WERI-Rb-1 (cell line): ENCODE measurements at regions not wholly inside any gene's neighbourhood (a gene's known extent, or its start where the extent isn't known, plus 50 kb on each side); places are given as distances from the start of the nearest gene placed in this dataset.

ENCODE experiments used
- DNase-seq: peaks from one replicate; pipeline ENCODE4 v3.0.0-alpha.2; 2020
- H3K27ac ChIP-seq: fragments of 250-450 bp; sonication (Bioruptor Pico); 2 replicates; pipeline ENCODE4 v1.5.1; 2020; ENCODE audit warnings: mild to moderate bottlenecking, moderate library complexity
- H3K27me3 ChIP-seq: fragments of 250-450 bp; sonication (Bioruptor Pico); 2 replicates; pipeline ENCODE4 v1.5.1; 2021; ENCODE audit warnings: mild to moderate bottlenecking, low read depth, moderate library complexity; ENCODE audit not compliant: insufficient read depth, severe bottlenecking
- H3K36me3 ChIP-seq: fragments of 250-450 bp; sonication (Bioruptor Pico); 2 replicates; pipeline ENCODE4 v1.5.1; 2020; ENCODE audit warnings: mild to moderate bottlenecking, moderate library complexity
- H3K4me3 ChIP-seq: 2 replicates; pipeline ENCODE4 v1.5.1; 2011; ENCODE audit warnings: low read depth, mild to moderate bottlenecking, control low read depth, low read length
- H3K9me3 ChIP-seq: fragments of 250-450 bp; sonication (Bioruptor Pico); 2 replicates; pipeline ENCODE4 v1.5.1; 2021; ENCODE audit warnings: mild to moderate bottlenecking, moderate library complexity; ENCODE audit not compliant: severe bottlenecking
- CTCF ChIP-seq: IDR thresholded peaks from 2 replicates; pipeline ENCODE4 v1.5.1; 2011; ENCODE audit warnings: low read depth, mild to moderate bottlenecking, control low read depth, inconsistent platforms, low read length

DNA sequence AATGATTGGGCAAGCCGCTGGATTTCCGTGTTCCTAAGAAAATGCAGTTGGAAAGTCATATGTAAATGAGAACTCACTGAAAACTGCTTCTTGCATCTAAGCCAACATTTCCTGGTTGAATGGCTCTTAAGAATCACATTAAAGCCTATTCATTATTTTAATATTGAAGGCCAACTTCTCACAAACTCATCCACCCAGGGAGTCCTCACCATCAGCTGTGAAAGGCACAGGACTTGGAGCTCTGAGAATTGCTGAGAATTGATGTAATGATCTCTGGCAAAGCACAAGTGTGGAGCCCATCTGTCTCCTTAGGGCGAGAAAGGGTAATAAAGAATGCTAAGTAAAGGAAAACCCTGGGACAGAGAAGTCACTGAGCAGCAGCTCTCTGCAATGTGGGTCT is 55.9 kb upstream of the APCDD1 start:
- no peaks in the 10 kb centered on the region for H3K9me3 ChIP-seq
- no peak overlapping the region for H3K27ac ChIP-seq
- H3K4me3 ChIP-seq, result no peak overlapping the region
- no peak for TF ChIP-seq CTCF
- no peaks in the 10 kb centered on the region for H3K27me3 ChIP-seq
- no peaks in the 10 kb centered on the region for H3K36me3 ChIP-seq
- DNase-seq, result no peak

GRCh38 chr18:10399465-10399864 is 55.0 kb upstream of the APCDD1 start:
- TF ChIP-seq CTCF, result no peak
- Histone ChIP-seq H3K27ac (no peak overlapping the region), H3K9me3 (no peaks in the 10 kb centered on the region), H3K27me3 (no peaks in the 10 kb centered on the region), H3K4me3 (no peak overlapping the region), H3K36me3 (no peaks in the 10 kb centered on the region)
- DNase-seq, result no peak

DNA sequence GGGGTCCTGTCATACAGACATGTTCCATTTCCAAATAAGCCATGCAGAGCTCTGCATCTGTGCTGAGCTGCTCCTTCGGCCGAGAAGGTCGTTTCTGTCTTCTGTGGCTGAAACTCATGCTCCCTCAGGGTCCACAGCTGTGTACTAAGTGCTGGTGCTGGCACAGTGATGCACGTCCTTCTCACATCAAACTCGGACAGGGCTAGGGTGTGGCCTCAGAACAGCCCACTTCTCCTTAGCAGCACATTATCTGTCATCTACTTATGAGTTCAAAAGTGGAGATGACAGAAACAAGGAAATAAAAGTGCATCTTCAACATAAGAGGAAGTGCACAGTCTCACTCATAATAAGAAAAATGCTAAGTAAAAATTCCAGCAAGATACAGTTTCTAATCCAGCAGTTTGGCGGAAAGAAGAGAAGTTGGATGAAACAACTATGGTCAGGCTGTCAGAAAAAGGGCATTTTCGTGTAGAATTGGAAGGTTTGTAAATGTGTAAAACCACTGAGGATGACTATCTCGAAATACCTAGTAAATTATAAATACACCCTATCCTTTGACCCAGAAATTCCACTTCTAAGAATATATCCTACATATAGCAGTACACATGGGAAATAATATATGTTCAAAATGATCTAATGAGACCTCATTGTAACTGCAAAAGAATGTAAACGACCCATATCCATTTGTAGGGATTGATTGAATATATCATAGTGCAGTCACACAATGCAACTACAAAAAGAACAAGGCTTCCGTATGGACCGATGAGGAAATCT is 53.7 kb upstream of the APCDD1 start:
- Histone ChIP-seq H3K27me3 (no peaks in the 10 kb centered on the region), H3K27ac (no peak overlapping the region), H3K36me3 (no peaks in the 10 kb centered on the region), H3K9me3 (no peaks in the 10 kb centered on the region), H3K4me3 (no peak overlapping the region)
- TF ChIP-seq CTCF, result no peak
- DNase-seq, result no peak

DNA sequence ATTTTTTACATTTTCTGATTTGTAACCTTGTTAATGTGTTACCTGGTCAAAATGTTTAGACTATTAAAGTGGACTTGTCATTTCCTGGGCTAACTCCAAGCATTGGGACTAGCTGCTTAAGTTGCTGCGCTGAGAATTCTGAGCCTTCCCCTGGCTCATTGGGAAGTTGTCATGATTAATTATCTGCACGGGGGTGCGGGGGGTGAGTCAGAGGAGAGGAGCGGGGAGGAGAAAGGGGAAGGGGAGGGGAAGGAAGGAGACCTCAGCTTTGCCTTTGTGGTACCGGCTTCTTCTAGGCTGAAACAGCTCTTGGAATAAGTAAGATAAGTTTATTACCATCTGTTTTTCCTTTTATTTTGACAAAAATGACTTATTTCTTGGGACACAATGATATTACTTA is 52.9 kb upstream of the APCDD1 start:
- Histone ChIP-seq H3K9me3 (no peaks in the 10 kb centered on the region), H3K27me3 (no peaks in the 10 kb centered on the region), H3K27ac (no peak overlapping the region), H3K4me3 (no peak overlapping the region), H3K36me3 (no peaks in the 10 kb centered on the region)
- peak; percentile 49 for DNase-seq
- TF ChIP-seq CTCF, result no peak

- Histone ChIP-seq H3K27ac (no peak overlapping the region), H3K27me3 (no peaks in the 10 kb centered on the region), H3K4me3 (no peak overlapping the region), H3K9me3 (no peaks in the 10 kb centered on the region), H3K36me3 (no peaks in the 10 kb centered on the region)
- no peak for DNase-seq
- no peak for TF ChIP-seq CTCF
These were observed 52.5 kb upstream of the APCDD1 start for GRCh38 chr18:10401930-10402329.
